ENCODE measurements at regions not wholly inside any gene's neighbourhood (a gene's known extent, or its start where the extent isn't known, plus 50 kb on each side); places are given as distances from the start of the nearest gene placed in this dataset.
"Not testable (repeated sequence)": the region's sequence is repeated elsewhere in the genome, so short reads cannot be mapped to it uniquely, and the experiment has no call there.

DNA sequence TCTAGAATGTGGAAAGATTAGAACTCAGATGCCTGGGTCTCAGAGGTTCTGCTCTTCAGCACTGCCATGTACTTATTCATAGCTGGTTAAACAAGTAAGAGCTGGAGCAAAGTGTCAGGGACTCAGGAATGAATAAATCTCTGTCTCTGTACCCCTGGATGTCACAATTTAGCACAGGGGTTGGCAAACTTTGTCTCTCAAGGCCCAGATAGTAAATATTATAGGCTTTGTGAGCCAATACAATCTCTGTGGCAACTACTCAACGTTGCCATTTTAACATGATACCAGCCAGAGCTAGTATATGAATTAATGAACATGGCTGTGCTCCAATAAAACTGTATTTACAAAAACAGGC is 220.3 kb upstream of the MON1B start:
- DNase-seq (ENCODE audit: low read depth) = no peak

DNA sequence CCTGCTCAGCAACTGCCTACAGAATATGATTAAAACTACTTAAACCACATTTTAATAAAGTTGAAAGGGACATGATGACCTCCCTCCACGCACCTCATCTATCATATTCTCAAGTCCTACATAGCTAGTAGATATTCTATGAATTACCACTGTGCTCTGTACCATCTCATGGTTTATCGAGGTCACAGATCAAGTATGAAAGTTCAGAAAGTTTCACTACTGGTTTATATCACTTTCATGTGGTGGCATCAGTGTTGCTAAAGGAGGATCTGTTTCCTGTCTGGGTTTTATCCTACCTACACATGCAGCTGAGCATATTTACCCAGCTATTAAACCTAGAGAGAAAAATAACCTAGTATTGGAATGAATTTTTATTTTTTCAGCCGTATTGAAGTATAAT is 214.9 kb upstream of the MON1B start:
- no peak for DNase-seq (ENCODE audit: low read depth)

DNA sequence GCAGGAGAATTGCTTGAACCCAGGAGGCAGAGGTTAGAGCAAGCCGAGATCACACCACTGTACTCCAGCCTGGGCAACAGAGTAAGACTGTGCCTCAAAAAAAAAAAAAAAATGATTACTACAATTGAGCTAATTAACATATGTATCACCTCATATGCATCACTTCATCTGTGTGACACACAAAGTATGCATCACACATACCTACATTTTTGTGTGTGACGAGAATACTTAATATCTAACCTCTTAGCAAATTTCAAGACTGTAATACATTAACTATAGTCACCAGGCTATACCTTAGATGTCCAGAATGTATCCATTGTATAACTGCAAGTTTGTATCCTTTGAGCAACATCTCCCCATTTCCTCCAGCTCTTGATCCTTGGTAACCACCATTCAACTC is 214.2 kb upstream of the MON1B start:
- no peak for DNase-seq (ENCODE audit: low read depth)

DNA sequence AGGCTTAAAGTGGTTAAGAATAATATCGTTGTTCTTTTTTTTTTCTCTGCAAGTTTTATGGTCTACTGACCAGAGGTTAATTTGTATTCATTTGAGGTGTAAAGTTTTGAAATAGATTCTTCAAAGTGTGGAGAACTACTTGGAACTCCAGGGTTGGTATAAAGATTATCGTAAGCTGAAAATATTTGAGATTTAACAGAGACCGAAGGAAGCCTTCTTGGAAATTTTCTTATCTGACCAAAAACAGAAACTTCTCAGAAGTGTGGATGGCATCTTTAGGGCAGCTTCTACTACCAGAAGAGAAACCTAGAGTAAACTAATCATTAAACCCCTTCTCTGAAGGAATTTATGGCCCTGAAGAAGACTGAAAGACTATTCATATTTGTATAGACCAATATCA is 206.8 kb upstream of the MON1B start:
- DNase-seq (ENCODE audit: low read depth) = no peak

DNA sequence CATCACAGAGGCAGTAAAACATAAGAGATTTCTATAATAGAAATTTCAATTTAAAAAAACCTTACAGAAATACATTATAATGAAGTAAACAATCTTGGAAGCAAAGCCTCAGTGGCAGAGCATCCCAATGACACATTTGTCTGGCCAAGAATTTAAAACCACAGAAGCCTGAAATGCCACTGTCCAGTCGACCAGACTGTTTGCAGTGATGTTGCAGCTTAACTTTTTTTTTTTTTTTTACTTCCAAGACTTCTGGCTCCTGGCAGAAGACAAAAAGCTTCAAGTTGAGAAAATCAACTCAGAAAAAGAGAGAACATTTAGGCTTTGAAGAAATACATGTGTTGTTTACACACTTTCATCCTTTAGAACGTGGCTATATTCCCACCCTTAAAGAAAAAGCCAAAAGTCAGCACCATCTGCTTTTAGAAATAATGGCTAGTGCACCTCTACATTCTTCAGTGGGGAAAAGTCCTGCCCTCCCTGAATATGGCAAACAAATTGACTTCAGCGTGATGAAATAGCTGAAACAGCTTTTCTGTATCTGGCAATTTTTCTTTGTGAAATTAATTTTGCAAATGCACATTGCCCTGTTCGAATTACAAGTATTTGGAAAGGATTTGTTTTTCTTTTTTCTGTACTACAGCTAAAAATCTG is 205.5 kb upstream of the MON1B start:
- DNase-seq (ENCODE audit: low read depth) = no peak

DNA sequence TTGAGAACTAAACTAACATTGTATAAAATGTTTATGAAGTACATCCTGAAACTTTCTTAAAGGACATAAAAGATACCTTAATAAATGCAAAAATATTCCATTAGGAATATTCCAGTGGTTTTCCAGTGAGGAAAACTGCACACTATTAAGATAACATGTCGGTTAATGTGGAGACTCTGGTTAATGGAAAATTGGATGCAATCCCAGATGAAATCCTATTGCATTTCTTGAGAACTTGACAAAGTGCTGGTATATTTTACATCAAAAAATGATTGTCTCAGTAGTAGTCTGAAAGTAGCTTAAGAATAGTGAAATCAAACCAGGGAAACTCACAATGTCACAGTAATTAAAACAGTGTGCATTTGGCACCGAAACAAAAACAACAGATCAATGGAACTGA is 202.5 kb upstream of the MON1B start:
- no peak for DNase-seq (ENCODE audit: low read depth)

DNA sequence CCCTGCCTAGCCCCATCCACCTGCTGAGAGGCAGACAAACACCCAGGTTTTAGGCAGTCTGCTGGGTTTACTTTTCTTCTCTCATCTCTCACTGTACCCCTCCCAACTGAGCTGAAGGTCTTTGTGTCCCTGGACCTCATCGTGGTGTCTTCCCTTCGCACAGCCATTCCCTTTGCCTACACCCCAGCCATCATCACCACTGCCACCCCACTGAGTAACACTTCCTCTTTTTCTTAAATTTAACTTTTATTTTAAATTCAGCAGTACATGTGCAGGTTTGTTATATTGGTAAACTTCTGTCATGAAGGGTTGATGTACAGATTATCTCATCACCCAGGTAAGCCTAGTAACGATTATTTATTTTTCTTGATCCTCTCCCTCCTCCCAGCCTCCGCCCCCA is 188.3 kb upstream of the MON1B start:
- no peak for DNase-seq (ENCODE audit: low read depth)

DNA sequence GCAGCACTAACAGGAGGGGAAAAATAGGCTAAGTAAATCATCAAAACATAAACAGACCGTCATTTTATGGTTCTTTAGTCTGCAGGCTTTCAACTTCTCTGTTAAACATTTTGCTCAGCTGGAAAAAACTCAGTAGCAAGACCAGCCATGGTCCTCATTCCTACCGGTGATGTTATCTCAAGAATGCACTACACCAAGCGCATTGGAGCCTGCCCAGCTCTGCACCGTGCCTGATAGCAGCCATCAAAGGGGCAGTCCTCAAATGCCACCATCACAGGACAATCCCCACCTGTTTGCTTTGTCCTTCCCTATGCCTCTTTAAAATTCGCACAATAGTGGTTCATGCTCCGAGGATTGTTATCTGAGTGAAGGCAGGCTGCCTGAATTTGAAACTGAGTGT is 181.5 kb upstream of the MON1B start:
- DNase-seq (ENCODE audit: low read depth) = no peak

DNA sequence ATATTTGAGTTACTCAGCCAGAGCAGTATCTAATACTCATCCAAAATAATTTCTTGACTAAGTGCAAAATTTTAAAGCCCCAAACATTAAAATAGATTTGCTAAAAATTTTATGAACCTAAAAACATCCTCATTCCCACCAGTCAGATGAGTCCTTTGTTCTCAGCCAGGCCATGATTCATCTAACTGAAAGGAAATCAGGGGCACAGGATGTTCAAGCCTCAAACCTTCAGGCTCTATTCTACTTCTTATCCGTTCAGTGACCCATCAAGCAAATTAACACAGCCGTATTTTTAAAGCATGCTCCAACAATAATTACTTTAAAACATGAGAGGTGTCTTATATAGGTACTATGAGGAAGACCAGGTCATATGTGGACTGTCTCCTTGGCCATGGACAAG is 176.5 kb upstream of the MON1B start:
- DNase-seq (ENCODE audit: low read depth) = no peak

DNA sequence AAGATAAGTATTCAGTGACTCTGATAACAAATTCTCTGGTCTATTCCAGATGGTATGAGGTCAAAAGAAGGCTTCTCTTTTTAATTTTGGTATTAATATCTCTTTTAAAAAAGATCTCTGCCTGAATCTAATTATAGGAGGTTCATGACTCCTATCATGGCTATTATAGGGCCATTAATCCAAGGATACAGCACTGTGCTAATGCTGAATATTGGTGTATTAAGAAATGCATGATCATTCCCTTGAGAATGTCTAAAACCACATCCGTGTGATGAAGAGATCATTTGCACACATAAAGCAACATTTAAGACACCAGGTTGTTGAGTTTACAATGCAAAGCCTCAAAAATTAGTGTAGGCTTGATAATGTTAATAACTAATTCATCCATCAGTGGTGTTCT is 160.4 kb upstream of the MON1B start:
- no peak for DNase-seq (ENCODE audit: low read depth)

DNA sequence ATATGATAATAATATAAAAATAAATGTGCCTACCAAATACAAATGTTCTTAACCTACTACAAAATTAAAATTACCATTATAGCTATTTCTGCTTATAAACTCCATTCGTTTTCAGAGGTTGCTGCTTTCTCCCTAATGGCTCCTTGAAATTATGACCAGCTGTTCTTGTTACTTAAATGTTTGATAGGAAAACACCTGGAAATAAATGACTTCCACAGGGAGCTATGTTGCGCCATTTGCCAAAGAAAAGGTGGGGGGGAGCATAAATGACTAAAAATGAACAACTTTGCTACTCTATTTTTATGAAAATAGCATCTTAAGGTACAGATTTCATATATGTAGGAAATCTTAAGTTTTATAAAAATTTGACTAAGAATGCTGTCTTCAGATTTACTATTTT is 157.5 kb upstream of the MON1B start:
- no peak for DNase-seq (ENCODE audit: low read depth)

DNA sequence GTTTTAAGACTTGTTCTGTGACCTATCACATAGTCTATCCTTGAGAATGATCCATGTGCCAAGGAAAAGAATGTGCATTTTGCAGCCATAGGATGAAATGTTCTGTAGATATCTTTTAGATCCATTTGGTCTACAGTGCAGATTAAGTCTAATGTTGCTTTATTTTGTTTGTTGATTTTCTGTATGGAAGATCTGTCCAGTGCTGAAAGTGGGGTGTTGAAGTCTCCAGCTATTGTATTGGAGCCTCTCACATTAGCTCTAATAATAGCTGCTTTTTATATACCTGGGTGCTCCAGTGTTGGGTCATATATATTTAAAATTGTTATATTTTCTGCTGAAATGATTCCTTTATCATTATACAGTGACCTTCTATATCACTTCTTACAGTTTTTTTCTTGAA is 155.6 kb upstream of the MON1B start:
- DNase-seq (ENCODE audit: low read depth) = no peak

DNA sequence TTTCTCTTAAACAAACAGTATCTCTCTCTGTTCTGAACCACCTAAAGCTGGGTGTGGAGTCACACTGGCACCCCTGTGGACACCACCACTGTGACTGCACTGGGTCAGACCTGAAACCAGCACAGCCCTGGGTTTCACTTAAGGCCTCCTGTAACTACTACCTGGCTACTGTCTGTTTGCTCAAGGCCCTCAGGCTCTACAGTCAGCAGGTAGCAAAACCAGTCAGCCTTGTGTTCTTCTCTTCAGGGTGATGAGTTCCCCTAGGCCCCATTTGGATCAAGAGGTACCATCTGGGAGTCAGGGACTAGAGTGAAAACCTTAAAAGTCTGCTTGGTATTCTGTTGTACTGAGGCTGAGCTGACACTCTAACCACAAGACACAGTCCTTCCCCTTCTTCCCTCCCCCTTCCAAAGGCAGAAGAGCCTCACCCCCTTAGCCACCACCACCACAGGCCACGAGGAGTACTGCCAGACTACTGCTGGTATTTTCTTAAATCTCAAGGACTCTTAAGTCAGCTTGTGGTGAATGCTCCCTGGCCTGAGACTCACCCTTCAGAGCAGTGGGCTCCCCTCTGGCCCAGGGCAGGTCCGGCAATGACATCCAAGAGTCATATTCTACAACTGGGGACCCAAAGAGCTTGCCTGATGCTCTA is 153.2 kb upstream of the MON1B start:
- no peak for DNase-seq (ENCODE audit: low read depth)

DNA sequence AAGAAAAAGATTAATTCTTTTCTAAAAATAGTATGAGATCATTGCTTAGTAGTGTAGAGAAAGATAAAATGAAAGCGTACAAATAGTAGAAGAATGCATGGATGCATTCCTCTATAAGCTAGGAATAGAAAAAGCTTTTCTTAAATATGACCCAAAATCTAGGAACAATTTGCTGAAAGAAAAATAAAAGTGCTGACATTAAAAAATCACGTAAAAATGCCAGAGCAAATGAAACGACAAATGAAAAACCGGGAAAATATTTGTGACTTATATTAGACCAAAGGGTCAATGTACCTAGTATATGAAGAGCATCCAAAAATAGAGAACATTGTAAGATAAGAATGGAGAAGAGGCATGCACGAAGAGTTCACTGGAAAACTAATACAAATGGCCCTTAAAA is 149.5 kb upstream of the MON1B start:
- no peak for DNase-seq (ENCODE audit: low read depth)

DNA sequence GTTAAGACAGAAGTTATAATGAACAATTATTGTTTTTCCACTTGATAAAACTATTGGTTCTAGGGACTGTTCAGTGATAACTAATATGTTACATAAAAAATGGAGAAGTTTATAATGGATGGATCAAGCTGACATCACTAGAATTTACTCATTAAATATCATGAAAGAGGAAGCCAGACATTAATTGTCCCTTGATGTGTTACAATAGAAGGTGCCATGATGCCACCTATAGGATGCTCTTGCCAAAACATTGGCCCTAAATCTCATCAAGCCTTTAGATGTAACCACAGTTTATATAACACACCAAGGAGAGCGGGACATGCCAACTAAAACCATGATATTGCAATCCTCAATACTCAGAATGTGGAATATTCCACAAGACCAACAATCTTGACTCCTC is 147.9 kb upstream of the MON1B start:
- DNase-seq (ENCODE audit: low read depth) = no peak

DNA sequence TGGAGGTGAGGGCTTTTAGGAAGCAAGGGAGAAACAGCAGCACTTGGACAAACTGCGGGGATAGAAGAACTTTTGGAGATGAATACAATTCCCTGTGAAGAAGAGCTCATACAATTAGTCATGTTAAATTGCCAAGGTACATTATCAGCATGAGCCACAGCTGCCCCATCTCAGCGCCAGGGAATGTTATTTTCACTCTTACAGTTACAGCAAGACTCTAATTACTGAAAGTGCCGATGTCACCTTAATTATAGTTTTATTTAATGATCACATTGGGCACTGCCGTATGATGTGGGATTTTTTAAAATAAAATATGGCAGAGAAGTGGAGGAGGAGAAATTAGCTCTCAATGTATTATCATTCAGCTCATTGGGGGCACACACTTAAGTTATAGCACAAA is 144.8 kb upstream of the MON1B start:
- DNase-seq (ENCODE audit: low read depth) = no peak

DNA sequence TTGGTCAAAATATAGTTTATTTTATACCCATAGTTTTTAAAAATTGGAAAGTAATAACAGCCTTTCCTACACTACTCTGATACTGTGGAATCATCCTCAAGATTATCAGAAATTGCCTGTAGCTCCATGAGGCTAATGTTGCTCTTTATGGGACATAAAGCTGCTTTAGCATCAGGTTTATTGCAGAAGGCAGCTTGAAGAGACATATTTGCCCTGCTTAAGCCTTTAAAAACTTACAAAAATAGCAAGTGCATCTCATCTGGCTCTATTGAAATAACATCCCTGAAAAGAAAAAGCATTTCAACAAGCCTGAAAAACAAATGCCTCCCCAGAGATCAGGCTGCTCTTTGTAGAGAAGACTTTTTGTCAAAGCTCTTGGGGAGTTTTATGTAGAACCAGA is 142.9 kb upstream of the MON1B start:
- DNase-seq (ENCODE audit: low read depth) = no peak

DNA sequence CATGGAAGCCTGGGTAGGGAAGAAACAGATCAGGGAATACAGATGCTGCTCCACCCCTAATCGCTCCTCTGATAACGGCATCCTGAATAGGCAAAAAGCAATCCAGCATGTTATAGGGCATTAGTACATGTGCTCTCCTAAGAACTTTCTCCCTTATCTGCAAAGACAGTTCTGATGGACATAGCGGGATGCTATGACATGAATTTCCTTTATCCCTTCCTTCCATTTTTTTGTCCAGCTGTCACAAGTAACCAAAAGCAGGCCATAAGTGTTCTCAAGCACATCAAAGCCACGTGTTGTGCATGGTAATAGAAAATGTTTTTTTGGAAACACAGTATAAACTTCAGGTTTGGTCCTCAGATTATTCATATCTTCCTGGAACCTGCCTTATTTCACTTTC is 141.4 kb upstream of the MON1B start:
- DNase-seq (ENCODE audit: low read depth) = no peak

DNA sequence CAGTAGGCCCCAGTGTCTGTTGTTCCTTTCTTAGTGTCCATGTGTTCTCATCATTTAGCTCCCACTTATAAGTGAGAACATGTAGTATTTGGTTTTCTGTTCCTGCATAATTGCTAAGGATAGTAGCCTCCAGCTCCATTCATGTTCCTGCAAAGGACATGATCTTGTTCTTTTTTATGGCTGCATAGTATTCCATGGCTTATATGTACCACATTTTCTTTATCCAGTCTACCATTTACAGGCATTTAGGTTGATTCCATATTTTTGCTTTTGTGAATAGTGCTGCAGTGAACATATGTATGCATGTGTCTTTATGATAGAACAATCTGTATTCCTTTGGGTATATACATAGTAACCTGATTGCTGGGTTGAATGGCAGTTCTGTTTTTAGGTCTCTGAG is 134.4 kb upstream of the MON1B start:
- not testable (repeated sequence) for DNase-seq (ENCODE audit: low read depth)

DNA sequence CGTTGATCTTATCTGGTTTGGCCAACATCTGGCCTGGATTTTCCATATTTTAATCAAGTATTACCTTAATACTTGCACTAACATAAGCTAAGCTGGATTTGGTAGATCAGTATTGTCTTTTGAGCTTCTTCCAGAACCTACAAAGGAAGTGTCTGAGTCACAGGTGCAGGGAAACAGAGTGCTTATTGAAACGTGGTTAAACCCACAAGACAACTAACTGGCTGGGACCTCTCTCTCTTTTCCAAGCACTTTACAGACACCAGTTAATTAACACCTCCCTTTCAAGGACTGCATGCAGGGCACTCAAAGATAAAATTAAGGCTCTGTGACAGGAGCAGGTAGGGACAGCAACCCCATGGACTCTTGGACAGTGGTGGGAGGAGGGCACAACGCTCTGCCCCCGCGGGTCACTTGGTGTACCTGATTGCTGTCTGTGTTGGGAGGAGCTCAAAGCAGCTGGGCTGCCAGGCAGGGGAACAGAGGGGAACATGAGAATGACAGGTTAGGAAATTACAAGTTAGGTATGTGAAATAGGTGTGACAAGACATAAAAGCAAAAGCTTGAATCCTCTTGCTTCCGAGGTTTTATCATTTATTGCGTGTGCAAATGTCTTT is 133.7 kb upstream of the MON1B start:
- DNase-seq (ENCODE audit: low read depth) = no peak

DNA sequence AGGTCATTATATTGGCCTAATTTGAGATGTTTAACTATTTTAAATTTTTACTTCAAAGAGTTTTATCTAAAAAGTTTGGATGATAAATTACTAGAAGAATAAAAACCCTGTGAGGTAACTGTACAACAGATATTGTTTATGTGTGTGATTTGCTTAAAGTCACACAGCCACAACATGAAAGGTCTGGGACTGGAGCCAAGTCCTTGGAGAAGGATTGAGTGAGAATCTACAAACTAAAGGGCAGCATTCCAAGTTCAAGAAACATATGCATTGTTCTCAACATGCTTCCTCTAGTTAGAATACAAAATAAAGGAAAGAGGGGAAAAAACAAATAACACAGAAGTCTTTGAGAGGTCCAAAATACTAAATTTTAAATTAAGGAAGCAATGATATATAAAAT is 131.5 kb upstream of the MON1B start:
- no peak for DNase-seq (ENCODE audit: low read depth)

DNA sequence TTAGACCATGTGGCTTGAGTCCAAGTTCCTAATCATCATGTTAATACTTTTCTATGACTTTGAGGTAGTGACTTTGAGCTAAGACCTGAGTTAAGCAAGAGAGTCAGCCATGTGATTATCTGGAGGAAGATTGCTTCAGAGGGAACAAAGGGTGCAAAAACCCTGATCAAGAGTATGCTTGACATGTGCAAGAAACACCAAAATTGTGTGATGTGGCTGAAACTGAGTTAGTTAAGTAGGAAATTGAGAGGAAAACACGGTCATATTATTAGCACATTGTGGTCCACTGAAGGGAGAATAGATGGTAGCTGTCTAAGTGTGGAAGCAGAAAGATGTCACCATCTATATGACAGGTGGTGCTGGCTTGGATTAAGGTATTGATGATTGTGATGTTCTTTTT is 130.4 kb upstream of the MON1B start:
- no peak for DNase-seq (ENCODE audit: low read depth)

DNA sequence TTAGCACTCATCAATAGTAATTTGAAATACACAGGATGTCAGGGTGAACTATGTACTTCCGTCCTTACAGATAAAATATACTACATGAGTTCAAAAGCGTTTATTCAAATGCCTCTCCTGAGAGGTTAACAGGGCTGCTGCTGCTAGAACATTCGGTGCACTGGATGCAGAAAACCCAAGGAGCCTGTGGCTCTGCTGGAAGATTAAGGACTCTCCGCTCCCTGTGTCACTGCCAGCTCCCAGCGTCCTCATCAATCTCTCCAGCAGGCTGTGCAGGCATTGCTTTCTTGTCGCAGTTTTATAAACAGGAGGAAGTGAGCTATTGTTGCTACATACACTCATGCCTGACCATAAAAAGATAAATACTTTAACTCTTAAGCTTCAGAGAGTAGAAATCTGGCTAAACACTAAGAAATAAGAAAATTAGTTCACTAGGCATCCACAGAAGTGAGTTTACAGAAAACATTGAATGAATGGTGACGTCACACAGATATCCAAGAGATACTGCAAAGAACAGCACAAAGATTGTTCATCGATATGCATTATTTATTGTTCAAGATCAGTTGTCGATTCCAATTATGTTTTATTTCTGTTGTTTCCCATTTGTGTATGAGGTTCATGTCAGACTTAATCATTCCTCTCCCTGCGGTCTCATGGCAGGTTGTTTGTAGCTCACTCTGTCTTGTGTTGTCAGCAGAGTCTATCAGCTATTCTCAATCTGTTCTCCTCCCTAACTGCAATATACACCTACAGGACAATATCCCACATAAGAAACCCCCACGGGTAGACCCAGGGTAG is 127.9 kb upstream of the MON1B start:
- DNase-seq (ENCODE audit: low read depth) = no peak

Data from LHCN-M2 (cell line).